ENCODE measurements at regions not wholly inside any gene's neighbourhood (a gene's known extent, or its start where the extent isn't known, plus 50 kb on each side); places are given as distances from the start of the nearest gene placed in this dataset.

GRCh38 chr14:50018201-50018932 is 98.0 kb downstream of the VCPKMT start:
- peak; percentile 24 for DNase-seq (ENCODE audit: low spot score)
- Histone ChIP-seq H3K9me3 (no peaks in the 10 kb centered on the region), H3K27me3 (replicated peaks; ENCODE audit: insufficient read depth) (no peaks in the 10 kb centered on the region), H3K4me1 (replicated peaks) (no peaks in the 10 kb centered on the region), H3K27ac (no peak overlapping the region), H3K4me3 (no peak overlapping the region), H3K36me3 (no peaks in the 10 kb centered on the region)
- intact Hi-C loops (cut with DNase I): no loop called here
- WGBS: 42% methylated on average over 10 of the region's 10 CpGs
- TF ChIP-seq POLR2AphosphoS5 (IDR thresholded peaks at IDR 0.05): no peak
- no peak for TF ChIP-seq CTCF (IDR thresholded peaks at IDR 0.05)
- TF ChIP-seq POLR2A (IDR thresholded peaks at IDR 0.05): no peak

GRCh38 chr14:50018933-50019210 is 97.5 kb downstream of the VCPKMT start:
- H3K27ac ChIP-seq: no peak overlapping the region
- WGBS: 52% methylated on average over 2 of the region's 2 CpGs

GRCh38 chr14:50020184-50020583 is 96.2 kb downstream of the VCPKMT start:
- H3K27me3 ChIP-seq (replicated peaks; ENCODE audit: insufficient read depth): no peaks in the 10 kb centered on the region
- no peak overlapping the region for H3K4me3 ChIP-seq
- no peaks in the 10 kb centered on the region for H3K4me1 ChIP-seq (replicated peaks)
- intact Hi-C loops (cut with DNase I): no loop called here
- H3K36me3 ChIP-seq: no peaks in the 10 kb centered on the region
- no peak for DNase-seq (ENCODE audit: low spot score)
- H3K27ac ChIP-seq: no peak overlapping the region
- TF ChIP-seq POLR2AphosphoS5 (IDR thresholded peaks at IDR 0.05) (no peak), CTCF (IDR thresholded peaks at IDR 0.05) (no peak), POLR2A (IDR thresholded peaks at IDR 0.05) (no peak)
- H3K9me3 ChIP-seq: no peaks in the 10 kb centered on the region

More at GRCh38 chr14:50018933-50019210, 97.5 kb downstream of the VCPKMT start:
- H3K4me3 ChIP-seq: no peak overlapping the region
- intact Hi-C loops (cut with DNase I): no loop called here
- no peaks in the 10 kb centered on the region for H3K9me3 ChIP-seq
- TF ChIP-seq POLR2A (IDR thresholded peaks at IDR 0.05): no peak
- no peak for TF ChIP-seq CTCF (IDR thresholded peaks at IDR 0.05)
- no peaks in the 10 kb centered on the region for H3K27me3 ChIP-seq (replicated peaks; ENCODE audit: insufficient read depth)
- no peaks in the 10 kb centered on the region for H3K4me1 ChIP-seq (replicated peaks)
- H3K36me3 ChIP-seq: no peaks in the 10 kb centered on the region
- DNase-seq (ENCODE audit: low spot score): no peak

GRCh38 chr14:50020799-50021198 is 95.6 kb downstream of the VCPKMT start:
- Histone ChIP-seq H3K27me3 (replicated peaks; ENCODE audit: insufficient read depth) (no peaks in the 10 kb centered on the region), H3K27ac (no peak overlapping the region), H3K4me3 (no peak overlapping the region), H3K36me3 (no peaks in the 10 kb centered on the region), H3K9me3 (no peaks in the 10 kb centered on the region), H3K4me1 (replicated peaks) (no peaks in the 10 kb centered on the region)
- intact Hi-C loops (cut with DNase I): no loop called here
- TF ChIP-seq CTCF (IDR thresholded peaks at IDR 0.05): no peak
- no peak for TF ChIP-seq POLR2AphosphoS5 (IDR thresholded peaks at IDR 0.05)
- no peak for TF ChIP-seq POLR2A (IDR thresholded peaks at IDR 0.05)
- DNase-seq (ENCODE audit: low spot score): no peak

GRCh38 chr14:50021261-50022031 is 94.9 kb downstream of the VCPKMT start:
- Histone ChIP-seq H3K27me3 (replicated peaks; ENCODE audit: insufficient read depth) (no peaks in the 10 kb centered on the region), H3K4me1 (replicated peaks) (no peaks in the 10 kb centered on the region), H3K9me3 (no peaks in the 10 kb centered on the region), H3K4me3 (no peak overlapping the region), H3K27ac (no peak overlapping the region), H3K36me3 (no peaks in the 10 kb centered on the region)
- TF ChIP-seq CTCF (IDR thresholded peaks at IDR 0.05) (no peak), POLR2A (IDR thresholded peaks at IDR 0.05) (no peak)
- 90% methylated on average over 5 of the region's 5 CpGs for WGBS
- intact Hi-C loops (cut with DNase I): no loop called here
- DNase-seq (ENCODE audit: low spot score): no peak

Measured in prostate gland (tissue), 2 donors.